ENCODE measurements at regions not wholly inside any gene's neighbourhood (a gene's known extent, or its start where the extent isn't known, plus 50 kb on each side); places are given as distances from the start of the nearest gene placed in this dataset.

- H2AFZ ChIP-seq (ENCODE audit: low read length) = no peak overlapping the region
- no peaks in the 10 kb centered on the region for H4K20me1 ChIP-seq (ENCODE audit: insufficient read depth, low read length, poor library complexity, severe bottlenecking)
- H3K9me2 ChIP-seq (replicated peaks; ENCODE audit: low read depth, low read length) = no peaks in the 10 kb centered on the region
- no peaks in the 10 kb centered on the region for H3F3A ChIP-seq (ENCODE audit: low read depth)
- H3K27me3 ChIP-seq (ENCODE audit: insufficient read depth, low read length, poor library complexity, severe bottlenecking) = no peaks in the 10 kb centered on the region
- TF ChIP-seq EZH2phosphoT487 (IDR thresholded peaks at IDR 0.05; ENCODE audit: borderline replicate concordance) = no peak
- TF ChIP-seq CTCF (conservative IDR thresholded peaks at IDR 0.05; ENCODE audit: low read length) = no peak
- no peak overlapping the region for H3K4me2 ChIP-seq (ENCODE audit: low read depth, low read length, poor library complexity, severe bottlenecking)
- no peak overlapping the region for H3K4me3 ChIP-seq (ENCODE audit: low read length, poor library complexity, severe bottlenecking)
- H3K79me2 ChIP-seq (ENCODE audit: insufficient read depth, low read length) = no peaks in the 10 kb centered on the region
- H3K9ac ChIP-seq (ENCODE audit: low read depth, low read length, poor library complexity, severe bottlenecking) = no peak overlapping the region
- H3K36me3 ChIP-seq (ENCODE audit: insufficient read depth, low read length) = no peaks in the 10 kb centered on the region
- H3K4me1 ChIP-seq (ENCODE audit: insufficient read depth, low read length, poor library complexity, severe bottlenecking) = no peaks in the 10 kb centered on the region
- H3K9me3 ChIP-seq (ENCODE audit: insufficient read depth, low read depth, low read length) = no peaks in the 10 kb centered on the region
Observed at GRCh38 chr9:118721923-118722322, 647.3 kb downstream of the BRINP1 start.

GRCh38 chr9:118729981-118730380 is 639.3 kb downstream of the BRINP1 start:
- H3K4me2 ChIP-seq (ENCODE audit: low read depth, low read length, poor library complexity, severe bottlenecking) = no peak overlapping the region
- no peak overlapping the region for H3K9ac ChIP-seq (ENCODE audit: low read depth, low read length, poor library complexity, severe bottlenecking)
- H3K79me2 ChIP-seq (ENCODE audit: insufficient read depth, low read length) = no peaks in the 10 kb centered on the region
- no peaks in the 10 kb centered on the region for H3K27me3 ChIP-seq (ENCODE audit: insufficient read depth, low read length, poor library complexity, severe bottlenecking)
- no peak for TF ChIP-seq CTCF (conservative IDR thresholded peaks at IDR 0.05; ENCODE audit: low read length)
- no peak for TF ChIP-seq EZH2phosphoT487 (IDR thresholded peaks at IDR 0.05; ENCODE audit: borderline replicate concordance)
- H2AFZ ChIP-seq (ENCODE audit: low read length) = no peak overlapping the region
- H3K9me2 ChIP-seq (replicated peaks; ENCODE audit: low read depth, low read length) = no peaks in the 10 kb centered on the region
- H3K4me1 ChIP-seq (ENCODE audit: insufficient read depth, low read length, poor library complexity, severe bottlenecking) = no peaks in the 10 kb centered on the region
- H3K36me3 ChIP-seq (ENCODE audit: insufficient read depth, low read length) = no peaks in the 10 kb centered on the region
- H4K20me1 ChIP-seq (ENCODE audit: insufficient read depth, low read length, poor library complexity, severe bottlenecking) = no peaks in the 10 kb centered on the region
- H3F3A ChIP-seq (ENCODE audit: low read depth) = no peaks in the 10 kb centered on the region
- no peak overlapping the region for H3K4me3 ChIP-seq (ENCODE audit: low read length, poor library complexity, severe bottlenecking)
- H3K9me3 ChIP-seq (ENCODE audit: insufficient read depth, low read depth, low read length) = peaks cover 5% of the 10 kb centered on the region; the same call in 1 of the 2 replicates

GRCh38 chr9:118732998-118733397 is 636.2 kb downstream of the BRINP1 start:
- Histone ChIP-seq H3K9ac (ENCODE audit: low read depth, low read length, poor library complexity, severe bottlenecking) (no peak overlapping the region), H3K27me3 (ENCODE audit: insufficient read depth, low read length, poor library complexity, severe bottlenecking) (no peaks in the 10 kb centered on the region), H3K9me3 (ENCODE audit: insufficient read depth, low read depth, low read length) (peaks cover 5% of the 10 kb centered on the region; the same call in 1 of the 2 replicates), H3K79me2 (ENCODE audit: insufficient read depth, low read length) (no peaks in the 10 kb centered on the region), H2AFZ (ENCODE audit: low read length) (no peak overlapping the region), H3K4me3 (ENCODE audit: low read length, poor library complexity, severe bottlenecking) (no peak overlapping the region), H3K4me1 (ENCODE audit: insufficient read depth, low read length, poor library complexity, severe bottlenecking) (no peaks in the 10 kb centered on the region), H3K9me2 (replicated peaks; ENCODE audit: low read depth, low read length) (no peaks in the 10 kb centered on the region), H3F3A (ENCODE audit: low read depth) (no peaks in the 10 kb centered on the region), H4K20me1 (ENCODE audit: insufficient read depth, low read length, poor library complexity, severe bottlenecking) (no peaks in the 10 kb centered on the region), H3K4me2 (ENCODE audit: low read depth, low read length, poor library complexity, severe bottlenecking) (no peak overlapping the region), H3K36me3 (ENCODE audit: insufficient read depth, low read length) (no peaks in the 10 kb centered on the region)
- no peak for TF ChIP-seq EZH2phosphoT487 (IDR thresholded peaks at IDR 0.05; ENCODE audit: borderline replicate concordance)
- TF ChIP-seq CTCF (conservative IDR thresholded peaks at IDR 0.05; ENCODE audit: low read length) = no peak
